WTC11 (cell line): ENCODE measurements at regions not wholly inside any gene's neighbourhood (a gene's known extent, or its start where the extent isn't known, plus 50 kb on each side); places are given as distances from the start of the nearest gene placed in this dataset.

Source experiments
- ATAC-seq: fragments of 200-7000 bp; cut with Tn5 transposase; 2 replicates; pipeline ENCODE4 v1.10.0; 2021; ENCODE audit warnings: mild to moderate bottlenecking, moderate library complexity
- CTCF ChIA-PET: fragments of 300-600 bp; sonication (Branson Sonifier 250); formaldehyde crosslinking; loops from one replicate; lab custom pipeline; 2021; ENCODE audit warnings: antibody characterized with exemption; lab: Charles Lee
- POLR2A ChIA-PET: fragments of 350-600 bp; sonication (Branson Sonifier 250); formaldehyde crosslinking; loops from one replicate; lab custom pipeline; 2021; ENCODE audit warnings: antibody characterized with exemption; lab: Charles Lee
- DNase-seq: peaks from one replicate; pipeline ENCODE4 v3.0.0; 2021; ENCODE audit warnings: low spot score
- H3K27ac Mint-ChIP-seq: 2 replicates; pipeline ENCODE4 v1.8.0; 2021; ENCODE audit warnings: mixed read lengths
- H3K27me3 Mint-ChIP-seq: 2 replicates; pipeline ENCODE4 v1.8.0; 2021; ENCODE audit warnings: low read depth, mild to moderate bottlenecking, moderate library complexity, mixed read lengths
- H3K36me3 Mint-ChIP-seq: 2 replicates; pipeline ENCODE4 v1.8.0; 2021; ENCODE audit warnings: mixed read lengths
- H3K4me1 Mint-ChIP-seq: 2 replicates; pipeline ENCODE4 v1.8.0; 2022; ENCODE audit warnings: mixed read lengths
- H3K4me3 Mint-ChIP-seq: 2 replicates; pipeline ENCODE4 v1.8.0; 2021; ENCODE audit warnings: mild to moderate bottlenecking, moderate library complexity, mixed read lengths
- H3K9me3 Mint-ChIP-seq: 2 replicates; pipeline ENCODE4 v1.8.0; 2021; ENCODE audit warnings: mixed read lengths
- IRF2 ChIP-seq: sonication (generic); formaldehyde crosslinking; IDR thresholded peaks from 2 replicates; pipeline ENCODE4 v1.8.0; 2022; ENCODE audit warnings: low read depth, missing genetic modification reagents, borderline replicate concordance
- JAZF1 ChIP-seq: fragments of 250-450 bp; sonication (Bioruptor Pico); IDR thresholded peaks from 2 replicates; pipeline ENCODE4 v1.9.0; 2021; ENCODE audit warnings: moderate library complexity, mild to moderate bottlenecking, inconsistent platforms
- KAT7 ChIP-seq: sonication (generic); formaldehyde crosslinking; IDR thresholded peaks from 2 replicates; pipeline ENCODE4 v1.8.1; 2023; ENCODE audit warnings: missing genetic modification reagents, mild to moderate bottlenecking, borderline replicate concordance
- MLX ChIP-seq: sonication (generic); formaldehyde crosslinking; IDR thresholded peaks from 2 replicates; pipeline ENCODE4 v1.8.1; 2023; ENCODE audit warnings: mild to moderate bottlenecking, missing genetic modification reagents, moderate library complexity
- NFATC4 ChIP-seq: fragments of 250-450 bp; sonication (Bioruptor Pico); IDR thresholded peaks from 2 replicates; pipeline ENCODE4 v1.9.0; 2021; ENCODE audit warnings: mild to moderate bottlenecking
- NFYB ChIP-seq: sonication (generic); formaldehyde crosslinking; conservative IDR thresholded peaks from 2 replicates; pipeline ENCODE4 v1.8.0; 2022; ENCODE audit warnings: low read depth, missing genetic modification reagents
- SMAD3 ChIP-seq: sonication (generic); formaldehyde crosslinking; IDR thresholded peaks from 2 replicates; pipeline ENCODE4 v1.8.0; 2022; ENCODE audit warnings: missing genetic modification reagents, mild to moderate bottlenecking, borderline replicate concordance
- USF1 ChIP-seq: sonication (generic); formaldehyde crosslinking; IDR thresholded peaks from 2 replicates; pipeline ENCODE4 v1.8.0; 2022; ENCODE audit warnings: mild to moderate bottlenecking, missing genetic modification reagents
- ZNF281 ChIP-seq: sonication (generic); formaldehyde crosslinking; IDR thresholded peaks from 2 replicates; pipeline ENCODE4 v1.8.0; 2023; ENCODE audit warnings: mild to moderate bottlenecking, missing genetic modification reagents
- ZNF396 ChIP-seq: fragments of 250-450 bp; sonication (Bioruptor Pico); IDR thresholded peaks from 2 replicates; pipeline ENCODE4 v1.8.0; 2021; ENCODE audit warnings: mild to moderate bottlenecking, moderate library complexity, borderline replicate concordance
- TF ChIP-seq, protein P1 (sequence below): fragments of 250-450 bp; sonication (Bioruptor Pico); IDR thresholded peaks from 2 replicates; pipeline ENCODE4 v1.9.0; 2021; ENCODE audit warnings: moderate library complexity, mild to moderate bottlenecking, inconsistent platforms, borderline replicate concordance
- TF ChIP-seq, protein P2 (sequence below): fragments of 250-450 bp; sonication (Bioruptor Pico); IDR thresholded peaks from 2 replicates; pipeline ENCODE4 v1.9.0; 2021; ENCODE audit warnings: mild to moderate bottlenecking, borderline replicate concordance
- TF ChIP-seq, protein P3 (sequence below): sonication (generic); formaldehyde crosslinking; IDR thresholded peaks from 2 replicates; pipeline ENCODE4 v1.8.1; 2023; ENCODE audit warnings: mild to moderate bottlenecking, moderate library complexity, missing genetic modification reagents
- TF ChIP-seq, protein P4 (sequence below): sonication (generic); formaldehyde crosslinking; IDR thresholded peaks from 2 replicates; pipeline ENCODE4 v1.8.0; 2022; ENCODE audit warnings: missing genetic modification reagents

- DNase-seq: no peak
- ChIA-PET POLR2A (no interaction called here), CTCF (no interaction called here)
- H3K4me1 Mint-ChIP-seq: peaks cover 35% of the 10 kb centered on the region
- H3K27me3 Mint-ChIP-seq: peaks cover 3% of the 10 kb centered on the region; the same call in 1 of the 2 replicates
- H3K27ac Mint-ChIP-seq: peak overlapping the region; percentile 69; the same call in 1 of the 2 replicates
- H3K4me3 Mint-ChIP-seq: no peak overlapping the region
- TF ChIP-seq, protein P1, sequence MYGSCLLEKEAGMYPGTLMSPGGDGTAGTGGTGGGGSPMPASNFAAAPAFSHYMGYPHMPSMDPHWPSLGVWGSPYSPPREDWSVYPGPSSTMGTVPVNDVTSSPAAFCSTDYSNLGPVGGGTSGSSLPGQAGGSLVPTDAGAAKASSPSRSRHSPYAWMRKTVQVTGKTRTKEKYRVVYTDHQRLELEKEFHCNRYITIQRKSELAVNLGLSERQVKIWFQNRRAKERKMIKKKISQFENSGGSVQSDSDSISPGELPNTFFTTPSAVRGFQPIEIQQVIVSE: no peak
- no peak for TF ChIP-seq IRF2 (CRISPR knock-in tag)
- TF ChIP-seq KAT7 (CRISPR knock-in tag): no peak
- no peak for TF ChIP-seq NFYB (CRISPR knock-in tag)
- TF ChIP-seq, protein P2, sequence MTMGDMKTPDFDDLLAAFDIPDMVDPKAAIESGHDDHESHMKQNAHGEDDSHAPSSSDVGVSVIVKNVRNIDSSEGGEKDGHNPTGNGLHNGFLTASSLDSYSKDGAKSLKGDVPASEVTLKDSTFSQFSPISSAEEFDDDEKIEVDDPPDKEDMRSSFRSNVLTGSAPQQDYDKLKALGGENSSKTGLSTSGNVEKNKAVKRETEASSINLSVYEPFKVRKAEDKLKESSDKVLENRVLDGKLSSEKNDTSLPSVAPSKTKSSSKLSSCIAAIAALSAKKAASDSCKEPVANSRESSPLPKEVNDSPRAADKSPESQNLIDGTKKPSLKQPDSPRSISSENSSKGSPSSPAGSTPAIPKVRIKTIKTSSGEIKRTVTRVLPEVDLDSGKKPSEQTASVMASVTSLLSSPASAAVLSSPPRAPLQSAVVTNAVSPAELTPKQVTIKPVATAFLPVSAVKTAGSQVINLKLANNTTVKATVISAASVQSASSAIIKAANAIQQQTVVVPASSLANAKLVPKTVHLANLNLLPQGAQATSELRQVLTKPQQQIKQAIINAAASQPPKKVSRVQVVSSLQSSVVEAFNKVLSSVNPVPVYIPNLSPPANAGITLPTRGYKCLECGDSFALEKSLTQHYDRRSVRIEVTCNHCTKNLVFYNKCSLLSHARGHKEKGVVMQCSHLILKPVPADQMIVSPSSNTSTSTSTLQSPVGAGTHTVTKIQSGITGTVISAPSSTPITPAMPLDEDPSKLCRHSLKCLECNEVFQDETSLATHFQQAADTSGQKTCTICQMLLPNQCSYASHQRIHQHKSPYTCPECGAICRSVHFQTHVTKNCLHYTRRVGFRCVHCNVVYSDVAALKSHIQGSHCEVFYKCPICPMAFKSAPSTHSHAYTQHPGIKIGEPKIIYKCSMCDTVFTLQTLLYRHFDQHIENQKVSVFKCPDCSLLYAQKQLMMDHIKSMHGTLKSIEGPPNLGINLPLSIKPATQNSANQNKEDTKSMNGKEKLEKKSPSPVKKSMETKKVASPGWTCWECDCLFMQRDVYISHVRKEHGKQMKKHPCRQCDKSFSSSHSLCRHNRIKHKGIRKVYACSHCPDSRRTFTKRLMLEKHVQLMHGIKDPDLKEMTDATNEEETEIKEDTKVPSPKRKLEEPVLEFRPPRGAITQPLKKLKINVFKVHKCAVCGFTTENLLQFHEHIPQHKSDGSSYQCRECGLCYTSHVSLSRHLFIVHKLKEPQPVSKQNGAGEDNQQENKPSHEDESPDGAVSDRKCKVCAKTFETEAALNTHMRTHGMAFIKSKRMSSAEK (CRISPR knock-in tag): no peak
- no peak for ATAC-seq
- H3K9me3 Mint-ChIP-seq: peaks cover 34% of the 10 kb centered on the region
- peaks cover 31% of the 10 kb centered on the region for H3K36me3 Mint-ChIP-seq
Observed at GRCh38 chr10:3623746-3624145, 161.3 kb downstream of the KLF6 start.

DNA sequence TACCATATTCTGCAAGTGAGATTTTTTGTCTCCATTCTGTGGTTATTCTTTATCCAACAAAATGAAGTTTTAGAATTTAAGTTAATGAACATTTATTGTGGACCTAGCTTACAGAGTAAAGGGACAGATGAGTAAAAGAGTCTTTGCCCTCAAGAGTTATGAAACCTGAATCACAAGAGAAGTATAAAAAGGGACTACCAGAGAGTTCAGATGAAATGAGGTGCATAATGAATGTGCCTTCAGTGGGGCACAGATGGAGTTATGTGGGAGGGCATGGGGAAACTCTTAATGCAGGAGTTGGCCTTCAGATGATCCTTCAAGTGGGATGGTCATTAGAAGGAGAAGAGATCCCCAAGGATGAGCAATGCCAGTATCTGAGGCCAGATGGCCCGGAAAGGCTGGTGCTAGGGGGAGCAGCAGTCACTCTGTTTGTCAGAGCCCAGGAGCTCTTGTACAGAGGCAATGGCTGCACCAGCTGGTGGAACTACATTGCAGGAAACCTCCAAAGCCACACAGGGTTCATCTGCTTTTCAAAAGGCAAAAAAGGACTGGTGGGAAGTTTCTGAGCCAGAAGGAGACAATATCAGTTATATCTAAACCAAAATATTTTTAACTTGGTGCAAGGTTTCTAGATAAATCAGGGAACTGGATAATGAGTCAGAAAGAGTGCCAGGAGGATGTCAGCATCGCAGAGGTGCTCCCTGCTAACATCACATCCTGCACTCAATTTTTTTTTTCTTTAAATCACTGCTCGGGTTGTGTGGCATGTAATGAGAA, 162.0 kb downstream of the KLF6 start:
- peaks cover 3% of the 10 kb centered on the region; the same call in 1 of the 2 replicates for H3K27me3 Mint-ChIP-seq
- H3K27ac Mint-ChIP-seq: no peak overlapping the region
- H3K36me3 Mint-ChIP-seq: peaks cover 31% of the 10 kb centered on the region
- H3K4me3 Mint-ChIP-seq: no peak overlapping the region
- H3K4me1 Mint-ChIP-seq: peaks cover 35% of the 10 kb centered on the region
- CTCF ChIA-PET: no interaction called here
- no peak for DNase-seq
- POLR2A ChIA-PET: no interaction called here
- peaks cover 36% of the 10 kb centered on the region for H3K9me3 Mint-ChIP-seq
- no peak for ATAC-seq
- no peak for TF ChIP-seq MLX (CRISPR knock-in tag)
- TF ChIP-seq ZNF281 (CRISPR knock-in tag): no peak
- TF ChIP-seq NFYB (CRISPR knock-in tag): no peak
- TF ChIP-seq SMAD3: no peak
- TF ChIP-seq JAZF1 (CRISPR knock-in tag): no peak
- TF ChIP-seq, protein P3, sequence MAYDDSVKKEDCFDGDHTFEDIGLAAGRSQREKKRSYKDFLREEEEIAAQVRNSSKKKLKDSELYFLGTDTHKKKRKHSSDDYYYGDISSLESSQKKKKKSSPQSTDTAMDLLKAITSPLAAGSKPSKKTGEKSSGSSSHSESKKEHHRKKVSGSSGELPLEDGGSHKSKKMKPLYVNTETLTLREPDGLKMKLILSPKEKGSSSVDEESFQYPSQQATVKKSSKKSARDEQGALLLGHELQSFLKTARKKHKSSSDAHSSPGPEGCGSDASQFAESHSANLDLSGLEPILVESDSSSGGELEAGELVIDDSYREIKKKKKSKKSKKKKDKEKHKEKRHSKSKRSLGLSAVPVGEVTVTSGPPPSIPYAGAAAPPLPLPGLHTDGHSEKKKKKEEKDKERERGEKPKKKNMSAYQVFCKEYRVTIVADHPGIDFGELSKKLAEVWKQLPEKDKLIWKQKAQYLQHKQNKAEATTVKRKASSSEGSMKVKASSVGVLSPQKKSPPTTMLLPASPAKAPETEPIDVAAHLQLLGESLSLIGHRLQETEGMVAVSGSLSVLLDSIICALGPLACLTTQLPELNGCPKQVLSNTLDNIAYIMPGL (CRISPR knock-in tag): no peak
- TF ChIP-seq ZNF396: no peak
- TF ChIP-seq USF1 (CRISPR knock-in tag): no peak
- no peak for TF ChIP-seq NFATC4
- TF ChIP-seq, protein P4, sequence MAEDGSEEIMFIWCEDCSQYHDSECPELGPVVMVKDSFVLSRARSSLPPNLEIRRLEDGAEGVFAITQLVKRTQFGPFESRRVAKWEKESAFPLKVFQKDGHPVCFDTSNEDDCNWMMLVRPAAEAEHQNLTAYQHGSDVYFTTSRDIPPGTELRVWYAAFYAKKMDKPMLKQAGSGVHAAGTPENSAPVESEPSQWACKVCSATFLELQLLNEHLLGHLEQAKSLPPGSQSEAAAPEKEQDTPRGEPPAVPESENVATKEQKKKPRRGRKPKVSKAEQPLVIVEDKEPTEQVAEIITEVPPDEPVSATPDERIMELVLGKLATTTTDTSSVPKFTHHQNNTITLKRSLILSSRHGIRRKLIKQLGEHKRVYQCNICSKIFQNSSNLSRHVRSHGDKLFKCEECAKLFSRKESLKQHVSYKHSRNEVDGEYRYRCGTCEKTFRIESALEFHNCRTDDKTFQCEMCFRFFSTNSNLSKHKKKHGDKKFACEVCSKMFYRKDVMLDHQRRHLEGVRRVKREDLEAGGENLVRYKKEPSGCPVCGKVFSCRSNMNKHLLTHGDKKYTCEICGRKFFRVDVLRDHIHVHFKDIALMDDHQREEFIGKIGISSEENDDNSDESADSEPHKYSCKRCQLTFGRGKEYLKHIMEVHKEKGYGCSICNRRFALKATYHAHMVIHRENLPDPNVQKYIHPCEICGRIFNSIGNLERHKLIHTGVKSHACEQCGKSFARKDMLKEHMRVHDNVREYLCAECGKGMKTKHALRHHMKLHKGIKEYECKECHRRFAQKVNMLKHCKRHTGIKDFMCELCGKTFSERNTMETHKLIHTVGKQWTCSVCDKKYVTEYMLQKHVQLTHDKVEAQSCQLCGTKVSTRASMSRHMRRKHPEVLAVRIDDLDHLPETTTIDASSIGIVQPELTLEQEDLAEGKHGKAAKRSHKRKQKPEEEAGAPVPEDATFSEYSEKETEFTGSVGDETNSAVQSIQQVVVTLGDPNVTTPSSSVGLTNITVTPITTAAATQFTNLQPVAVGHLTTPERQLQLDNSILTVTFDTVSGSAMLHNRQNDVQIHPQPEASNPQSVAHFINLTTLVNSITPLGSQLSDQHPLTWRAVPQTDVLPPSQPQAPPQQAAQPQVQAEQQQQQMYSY (CRISPR knock-in tag): no peak
